GM19023 (cell line): ENCODE measurements at regions not wholly inside any gene's neighbourhood (a gene's known extent, or its start where the extent isn't known, plus 50 kb on each side); places are given as distances from the start of the nearest gene placed in this dataset.

Experiments
- ATAC-seq: cut with Tn5 transposase; IDR thresholded peaks from one replicate; pipeline ENCODE4 v1.9.1; 2021; ENCODE audit warnings: mild to moderate bottlenecking, moderate library complexity; ENCODE audit not compliant: unreplicated experiment

DNA sequence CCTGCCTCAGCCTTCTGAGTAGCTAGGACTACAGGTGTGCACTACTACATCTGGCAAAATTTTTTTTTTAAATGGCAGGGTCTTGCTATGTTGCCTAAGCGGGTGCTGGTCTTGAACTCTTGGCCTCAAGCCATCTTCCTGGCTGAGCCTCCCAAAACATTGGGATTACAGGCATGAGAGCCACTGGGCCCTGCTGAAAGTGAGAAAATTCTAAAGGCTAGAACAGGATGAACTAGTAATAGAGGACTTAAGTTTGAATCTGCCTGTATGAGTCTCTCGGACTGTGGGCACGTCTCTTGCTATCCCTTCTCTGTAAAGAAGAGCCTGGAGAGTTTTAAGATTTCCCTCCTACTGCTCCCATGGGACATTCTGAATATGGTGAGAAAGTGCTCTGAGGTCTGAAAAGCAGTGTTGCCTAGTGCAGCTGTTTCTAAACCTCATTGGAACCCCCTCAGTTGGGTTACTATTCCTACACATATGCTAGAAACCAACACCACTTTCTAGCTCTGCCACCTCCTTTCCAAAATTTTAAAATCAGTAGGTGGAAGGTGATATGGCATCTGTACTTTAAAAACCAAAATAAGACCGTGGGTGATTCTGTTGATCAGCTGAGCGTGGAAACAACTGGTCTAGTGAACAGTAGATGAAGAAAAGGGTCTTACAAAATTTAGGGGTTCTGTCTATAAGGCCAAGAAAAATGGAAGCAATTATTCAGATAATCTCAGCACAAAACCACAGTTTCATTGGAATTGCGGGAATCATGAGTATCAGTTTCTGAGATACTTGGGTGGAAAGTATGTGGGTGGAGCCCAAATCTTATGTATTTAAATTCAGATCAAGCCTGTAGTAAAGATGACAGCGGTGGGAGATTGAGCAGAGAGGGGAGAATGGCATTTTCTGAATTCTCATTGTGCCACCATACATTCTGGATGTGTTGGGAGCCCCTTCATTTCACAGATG is 259.8 kb upstream of the CXCR4 start:
- no peak for ATAC-seq

DNA sequence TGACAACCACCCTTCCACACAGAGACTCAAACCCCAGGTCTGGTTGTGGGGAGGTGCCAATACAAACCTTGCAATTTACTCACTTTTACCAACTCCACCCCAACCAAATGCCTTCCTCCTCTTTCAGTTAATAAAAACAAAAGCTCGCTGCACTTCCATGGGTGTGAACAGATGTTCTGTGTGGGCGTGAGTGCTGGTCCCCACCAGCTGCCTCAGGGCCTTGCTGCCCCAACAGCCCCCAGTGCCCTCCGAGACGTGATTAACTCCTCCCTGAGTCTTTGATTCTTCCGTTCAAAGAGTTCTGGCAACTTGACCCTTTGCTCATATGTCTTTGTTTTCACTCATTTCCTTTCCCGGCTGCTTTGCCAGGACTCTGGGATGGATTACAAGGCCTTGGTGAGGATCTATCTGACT is 258.9 kb upstream of the CXCR4 start:
- no peak for ATAC-seq

DNA sequence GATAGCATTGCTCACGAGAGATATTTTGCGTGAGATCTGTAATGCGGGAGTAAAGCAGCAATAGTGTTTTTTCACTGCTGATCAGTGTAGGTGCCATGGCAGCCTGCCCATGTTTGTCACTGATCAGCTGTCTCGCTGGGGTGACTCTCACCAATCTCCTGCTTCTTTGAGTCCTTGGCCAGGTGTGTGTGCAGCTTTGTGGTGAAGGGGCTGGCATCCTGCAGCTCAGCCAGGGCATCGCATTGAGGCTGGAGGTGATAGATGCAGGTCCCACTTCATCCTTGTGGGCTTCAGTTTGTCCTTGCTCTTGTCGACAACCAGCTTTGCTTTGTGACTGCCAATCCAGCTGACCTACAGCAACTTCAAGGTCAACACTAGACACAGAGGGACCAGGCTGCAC is 258.3 kb upstream of the CXCR4 start:
- ATAC-seq = no peak

DNA sequence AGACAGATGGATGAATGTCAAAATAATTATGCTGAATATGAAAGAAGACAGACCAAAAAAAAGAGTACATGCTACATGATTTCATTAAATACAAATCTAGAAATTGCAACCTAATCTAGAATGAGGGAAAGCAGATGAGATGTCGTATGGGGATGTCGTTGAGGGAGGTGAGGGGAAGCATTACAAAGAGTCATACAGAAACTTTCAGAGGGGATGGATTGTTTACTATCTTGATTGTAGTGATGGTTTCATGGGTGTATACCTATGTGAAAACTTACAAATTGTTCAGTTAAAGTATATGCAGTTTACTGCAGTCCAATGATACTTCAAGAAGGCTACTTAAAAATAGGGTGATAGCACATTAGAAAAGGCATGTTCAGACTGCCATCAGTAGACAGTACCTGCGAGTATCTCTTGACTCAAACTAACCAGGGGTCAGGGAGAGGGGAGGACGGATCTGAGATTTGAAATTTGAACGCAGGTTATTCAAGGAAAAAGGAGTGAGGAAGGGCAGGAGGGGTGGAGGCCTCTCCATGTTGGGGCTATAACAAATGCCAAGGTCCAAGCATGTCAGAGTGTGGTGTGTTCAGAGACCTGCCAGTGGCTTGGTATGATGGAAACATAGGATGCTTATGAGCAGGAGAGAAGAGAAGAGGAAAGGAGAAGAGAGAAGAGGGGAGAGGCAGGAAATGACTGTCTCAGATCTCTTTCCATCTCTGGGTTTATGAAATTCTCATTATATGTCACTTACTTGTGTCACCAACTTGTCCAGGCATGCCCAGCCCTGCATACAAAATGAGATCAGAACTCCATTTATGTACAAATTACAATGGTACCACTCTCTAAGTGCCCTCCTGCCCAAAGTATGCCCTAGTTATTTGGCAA is 257.3 kb upstream of the CXCR4 start:
- ATAC-seq = peak; percentile 52

DNA sequence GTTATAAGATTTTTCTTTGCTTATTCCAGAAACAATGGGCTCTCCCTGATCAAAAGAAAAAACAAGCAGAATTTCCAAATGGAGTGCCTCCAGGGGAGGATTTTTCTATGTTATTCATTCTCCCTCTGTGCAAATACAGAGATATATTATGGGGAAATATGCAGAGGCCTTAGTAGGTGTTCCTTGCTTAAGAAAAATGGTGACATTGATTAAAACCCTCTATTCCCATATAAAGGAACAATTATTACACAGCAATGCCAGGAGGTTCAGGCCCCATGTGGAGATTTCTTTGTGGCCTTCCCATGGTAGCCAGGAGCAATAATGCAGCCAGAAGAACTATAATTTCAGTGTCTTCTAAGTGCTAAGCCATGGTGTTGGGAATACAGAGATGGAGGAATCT is 255.9 kb upstream of the CXCR4 start:
- ATAC-seq = no peak

DNA sequence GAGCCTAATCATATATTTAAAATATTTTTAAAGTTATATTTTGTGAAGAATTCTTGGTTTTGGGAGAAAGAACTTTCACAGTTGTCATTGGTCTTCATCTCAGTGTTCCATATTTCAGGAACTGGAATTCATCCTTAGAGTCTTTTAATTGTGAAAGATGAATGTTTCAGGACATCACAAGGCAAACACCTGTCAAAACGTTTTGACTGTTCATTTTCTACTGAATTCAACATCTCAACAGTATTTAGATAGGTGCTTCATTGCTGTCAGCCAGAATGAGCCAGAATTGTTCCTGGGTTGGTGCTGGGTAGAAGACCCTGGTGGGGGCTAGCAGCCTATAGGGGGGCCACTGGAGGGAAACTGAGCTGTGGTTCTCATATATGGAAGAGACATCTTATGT is 255.1 kb upstream of the CXCR4 start:
- no peak for ATAC-seq

DNA sequence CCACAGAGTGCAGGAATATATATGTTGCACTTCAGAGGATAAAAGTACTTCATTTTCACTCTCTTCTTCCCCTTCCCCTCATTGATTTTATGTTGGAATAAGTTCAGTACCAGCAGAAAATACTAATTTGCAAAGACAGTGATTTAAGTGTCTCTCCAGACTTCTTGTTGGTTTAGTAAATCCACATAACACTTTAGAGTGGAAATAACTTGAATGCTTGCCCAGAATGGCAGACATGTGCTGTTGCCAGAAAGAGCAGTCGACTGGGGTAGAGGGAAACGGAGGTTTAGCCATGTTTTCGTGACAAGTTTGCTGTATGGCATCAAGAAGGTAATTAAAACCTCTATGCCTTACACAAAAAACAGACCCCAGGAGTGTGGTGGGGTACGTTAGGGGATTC is 246.0 kb upstream of the CXCR4 start:
- ATAC-seq = no peak

DNA sequence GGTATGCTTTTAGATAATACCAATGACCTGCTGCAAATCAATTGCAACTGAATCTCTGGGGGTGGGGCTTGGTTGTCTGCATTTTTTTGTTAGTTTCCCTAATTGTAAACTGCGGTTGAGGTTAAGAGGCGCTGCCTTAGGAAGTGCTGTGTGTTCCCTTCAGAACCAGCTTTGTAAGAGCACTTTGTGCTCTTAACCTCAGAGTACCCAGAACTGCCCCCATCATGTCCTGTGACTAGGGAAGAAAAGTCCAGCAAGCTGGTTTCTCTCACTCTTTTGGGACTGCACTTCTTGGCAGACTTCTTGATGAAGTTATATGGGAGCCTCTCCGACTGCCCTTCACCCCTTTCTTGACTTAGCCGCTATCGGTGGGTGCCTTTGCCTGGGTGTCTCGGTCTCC is 245.5 kb upstream of the CXCR4 start:
- ATAC-seq = no peak

DNA sequence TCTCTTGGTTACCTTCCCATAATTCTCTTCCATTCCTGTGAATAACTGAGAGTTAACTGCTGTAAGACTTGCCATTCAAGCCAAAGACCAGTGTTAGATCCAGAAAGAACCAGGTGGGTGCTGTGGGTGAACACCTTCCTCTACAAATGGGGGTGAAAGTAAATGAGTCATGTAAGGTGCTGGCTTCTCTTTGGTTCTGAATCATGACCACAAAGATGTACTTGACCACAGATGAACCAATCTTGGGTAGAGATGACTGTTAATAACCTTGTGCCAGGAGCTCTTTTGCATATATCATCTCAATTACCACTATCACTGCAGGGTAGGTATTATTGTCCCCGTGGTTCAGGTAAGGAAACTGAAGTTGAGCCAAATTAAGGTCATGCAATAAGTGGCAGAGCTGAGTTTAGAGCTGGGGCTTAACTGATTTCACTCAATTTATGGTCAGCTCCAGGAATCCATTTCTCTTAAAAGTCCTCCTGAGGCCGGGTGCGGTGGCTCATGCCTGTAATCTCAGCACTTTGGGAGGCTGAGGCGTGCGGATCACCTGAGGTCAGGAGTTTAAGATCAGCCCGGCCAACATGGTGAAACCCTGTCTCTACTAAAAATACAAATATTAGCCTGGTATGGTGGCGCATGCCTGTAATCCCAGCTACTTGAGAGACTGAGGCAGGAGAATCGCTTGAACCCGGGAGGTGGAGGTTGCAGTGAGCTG is 244.9 kb upstream of the CXCR4 start:
- peak; percentile 91 for ATAC-seq

DNA sequence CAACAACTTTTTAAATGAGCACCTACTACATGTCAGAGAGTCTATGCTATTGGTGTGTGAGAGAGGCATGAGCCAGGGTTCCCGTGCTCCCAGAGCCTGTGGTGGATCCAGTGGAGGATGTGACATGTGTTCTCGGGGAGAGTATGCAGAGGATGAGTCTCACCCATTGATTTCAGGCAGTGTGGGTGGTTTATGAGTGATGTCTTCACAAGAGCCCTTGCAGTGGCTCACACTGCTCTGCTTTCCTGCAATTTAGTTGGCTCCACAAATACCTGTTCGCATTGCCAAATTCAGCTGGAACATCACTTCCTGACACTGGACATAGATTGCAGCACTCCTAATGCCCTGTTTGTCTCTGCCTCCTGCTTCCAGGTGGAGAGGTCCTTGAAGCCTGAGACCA is 243.6 kb upstream of the CXCR4 start:
- no peak for ATAC-seq

DNA sequence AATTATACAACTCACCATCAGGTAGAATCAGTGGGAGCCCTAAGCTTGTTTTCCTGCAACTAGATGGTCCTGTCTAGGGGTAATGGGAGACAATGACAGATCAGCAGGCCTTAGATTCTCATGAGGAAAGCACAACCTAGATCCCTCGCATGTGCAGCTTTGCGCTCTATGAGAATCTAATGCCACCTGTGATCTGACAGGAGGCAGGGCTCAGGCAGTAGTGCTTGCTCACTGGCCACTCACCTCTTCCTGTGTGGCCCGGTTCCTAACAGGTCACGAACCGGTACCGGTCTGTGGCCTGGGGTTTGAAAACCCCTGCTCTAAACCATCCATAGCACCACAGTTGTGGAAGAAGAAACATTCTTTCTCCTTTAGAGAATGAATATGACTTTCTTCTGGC is 242.8 kb upstream of the CXCR4 start:
- ATAC-seq = no peak

DNA sequence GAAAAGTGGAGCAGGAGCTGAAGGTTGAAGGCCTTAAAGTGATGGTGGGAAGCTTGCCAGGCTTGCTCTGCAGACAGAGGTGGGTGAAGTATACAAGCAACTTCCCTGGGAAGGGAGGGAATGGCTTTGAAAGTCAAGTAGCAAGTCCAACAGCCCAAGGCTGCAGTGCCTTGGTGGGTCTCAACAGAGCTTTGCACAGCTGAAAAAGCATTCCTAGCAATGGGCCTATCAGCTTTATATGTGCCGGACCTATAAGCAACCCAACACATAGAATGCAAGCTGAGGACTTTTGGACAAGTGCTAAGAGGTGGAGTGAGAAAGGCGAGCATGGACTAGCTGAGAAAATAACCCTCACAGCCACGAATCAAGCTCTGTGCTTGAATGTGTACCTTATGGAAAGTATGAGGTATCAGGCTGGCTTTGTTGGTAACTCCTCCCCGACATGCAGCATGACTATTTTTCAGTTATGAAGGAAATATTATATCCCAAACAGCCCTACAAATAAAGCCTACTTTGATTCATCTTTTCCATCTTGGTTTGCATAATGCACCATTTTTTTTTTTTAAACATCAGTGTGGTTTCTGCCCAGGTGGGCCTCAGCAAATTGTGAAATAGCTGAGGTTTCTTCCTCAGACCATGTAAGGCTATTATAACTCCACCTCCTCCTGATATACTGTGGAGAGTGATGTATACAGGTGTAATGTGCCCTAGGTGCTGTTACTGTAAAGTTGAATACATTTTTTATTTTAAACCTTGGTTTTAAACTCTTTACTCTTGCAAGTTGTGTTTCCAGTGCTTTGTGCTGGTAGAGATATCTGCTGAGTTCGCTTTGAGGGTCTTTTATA is 241.4 kb upstream of the CXCR4 start:
- no peak for ATAC-seq

DNA sequence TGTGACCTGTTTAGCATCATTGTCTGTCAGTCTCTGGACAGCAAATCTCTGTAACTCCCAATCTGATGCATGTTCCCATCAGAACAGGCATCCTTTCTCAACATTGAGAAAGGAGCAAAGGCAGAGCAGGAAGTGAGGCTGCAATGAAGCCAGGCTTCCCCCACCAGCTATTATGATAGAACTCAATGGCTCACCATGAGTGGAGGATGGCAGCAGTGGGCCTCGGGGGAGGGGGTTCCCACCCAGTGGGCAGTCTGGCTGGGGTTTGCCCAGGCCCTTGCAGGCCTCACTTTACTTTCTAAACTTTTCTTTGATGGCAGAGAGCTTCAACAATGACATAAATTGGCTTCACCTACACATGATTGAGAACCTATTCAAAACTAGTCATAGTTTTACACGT is 240.6 kb upstream of the CXCR4 start:
- no peak for ATAC-seq

DNA sequence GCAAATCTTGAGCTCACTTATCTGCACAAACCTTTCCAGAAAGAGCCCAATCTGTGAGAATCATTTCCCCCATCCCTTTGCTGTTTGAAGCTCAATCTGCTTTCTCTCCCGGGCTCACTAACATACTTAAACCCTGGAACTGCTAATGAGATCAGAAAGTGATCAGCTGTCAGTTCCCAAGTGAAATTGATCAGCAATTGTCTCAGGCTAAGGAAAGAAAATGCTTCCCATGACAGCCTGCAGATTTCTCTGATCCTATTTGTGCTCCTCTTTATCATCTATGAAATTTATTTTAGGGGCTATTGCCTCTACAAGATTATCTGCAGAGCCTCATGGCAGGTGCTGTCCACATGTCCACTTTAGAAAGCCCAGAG is 239.0 kb upstream of the CXCR4 start:
- no peak for ATAC-seq

DNA sequence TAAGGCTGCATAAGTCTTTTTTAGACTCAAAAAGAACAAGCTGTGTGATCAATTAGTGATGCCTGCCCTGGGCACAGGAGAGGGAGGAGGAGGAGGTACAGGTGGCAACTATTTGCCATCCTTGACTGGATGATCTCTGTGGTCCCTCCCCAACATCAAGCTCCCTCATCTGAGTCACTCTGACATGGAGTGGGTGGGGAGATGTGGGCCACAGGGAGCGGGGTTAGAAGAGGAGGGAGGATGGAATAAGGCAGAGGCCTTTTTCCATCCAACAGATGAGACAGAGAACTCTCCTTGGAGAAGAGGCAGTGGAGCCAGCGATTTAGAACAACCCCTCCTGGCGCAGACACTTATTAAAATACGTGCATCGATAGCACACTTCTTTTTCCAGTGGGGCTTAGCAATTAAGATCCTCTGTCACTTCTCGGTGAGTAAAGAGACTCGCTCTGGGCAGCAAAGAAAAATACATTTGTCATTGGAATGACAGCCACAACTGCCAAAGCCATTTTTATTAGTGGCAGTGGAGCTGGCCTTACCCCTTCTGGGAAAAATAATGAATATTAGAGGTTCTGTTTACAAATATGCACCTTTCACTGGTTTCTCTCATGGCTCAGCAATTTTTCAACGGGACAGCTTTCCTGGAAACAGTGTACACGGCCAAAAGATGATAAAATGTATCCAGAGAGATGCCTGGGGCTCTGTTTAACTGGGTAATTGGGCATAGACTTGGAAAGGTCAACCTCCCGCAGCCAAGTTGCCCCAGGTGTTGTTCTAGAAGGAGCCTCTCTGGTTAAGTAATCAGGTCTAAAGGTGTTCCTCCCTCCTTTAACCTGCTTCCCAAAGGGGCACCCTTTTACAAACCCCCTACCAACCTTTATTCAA is 238.4 kb upstream of the CXCR4 start:
- ATAC-seq = no peak

DNA sequence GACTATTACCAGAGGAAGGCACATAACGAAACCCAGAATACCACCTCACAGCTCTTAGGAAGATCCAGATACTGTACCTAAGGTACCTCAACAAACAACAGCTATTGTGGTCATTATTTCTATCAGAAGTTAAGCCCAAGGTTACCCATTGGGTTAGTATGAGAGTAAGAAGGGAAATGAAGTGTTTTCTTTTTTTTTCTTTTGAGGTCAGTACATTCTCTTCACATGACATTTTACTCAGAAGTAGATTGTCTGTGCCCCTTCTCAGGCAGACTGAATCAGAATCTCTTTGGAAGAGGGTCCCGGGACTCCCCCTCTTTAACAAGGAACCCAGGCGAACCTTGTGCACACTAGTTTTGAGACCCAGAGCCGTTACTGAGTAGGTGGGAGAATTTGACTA is 233.7 kb upstream of the CXCR4 start:
- ATAC-seq = no peak

DNA sequence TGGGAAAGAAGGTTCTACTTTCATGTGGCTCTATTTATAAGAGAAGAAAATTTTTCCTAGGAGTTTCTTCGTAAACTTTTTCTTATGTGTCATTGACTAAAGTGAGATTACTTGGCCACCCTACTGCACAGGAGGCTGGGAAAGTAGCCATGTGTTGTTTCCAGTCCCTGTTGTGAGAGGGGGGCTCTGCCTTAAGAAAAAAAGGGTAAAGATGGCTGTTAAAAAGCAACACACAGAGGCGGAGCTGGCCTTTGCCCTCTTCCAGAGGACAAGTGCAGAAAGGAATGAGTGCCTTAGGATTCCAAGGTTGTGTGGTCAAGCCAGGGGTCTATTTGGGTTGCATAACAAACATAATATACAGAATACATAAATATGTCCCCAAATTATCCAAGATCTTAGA is 230.0 kb upstream of the CXCR4 start:
- ATAC-seq = no peak

DNA sequence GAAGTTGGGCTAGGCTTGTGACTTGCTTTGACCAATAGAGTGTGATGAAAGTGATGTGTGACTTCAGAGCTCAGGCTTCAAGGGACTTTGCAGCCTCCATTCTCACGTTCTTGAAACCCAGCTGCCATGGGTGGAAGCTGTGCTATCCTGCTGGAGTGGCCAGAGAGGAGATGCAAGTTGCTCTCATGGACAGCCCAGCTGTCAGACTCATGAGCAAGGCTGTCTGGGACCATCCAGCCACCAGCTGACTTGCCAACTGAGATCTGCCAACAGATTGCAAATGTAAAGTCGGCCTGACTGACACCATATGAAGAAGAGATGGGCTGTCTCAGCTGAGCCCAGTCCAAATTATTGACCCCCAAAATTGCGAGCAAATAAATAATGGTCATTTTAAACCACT is 226.4 kb upstream of the CXCR4 start:
- no peak for ATAC-seq

DNA sequence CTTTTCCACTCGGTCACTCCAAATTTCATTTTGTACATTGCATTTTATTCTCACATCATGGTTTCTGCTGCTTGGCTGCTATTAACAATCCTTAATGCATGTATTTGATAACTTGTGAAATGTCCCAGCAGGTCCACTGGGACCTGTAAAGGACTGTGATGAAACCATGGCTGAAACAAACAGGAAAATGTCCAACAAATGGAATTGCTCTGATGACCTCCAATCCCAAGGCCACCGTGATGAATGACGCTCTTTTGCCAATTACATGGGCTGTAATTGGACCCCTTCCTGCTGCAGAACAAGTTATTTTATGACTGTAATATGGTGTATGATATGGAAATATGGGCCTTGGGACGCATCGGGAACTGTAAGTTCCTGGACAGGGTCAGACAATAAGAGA is 224.2 kb upstream of the CXCR4 start:
- no peak for ATAC-seq
